ENCODE measurements at regions not wholly inside any gene's neighbourhood (a gene's known extent, or its start where the extent isn't known, plus 50 kb on each side); places are given as distances from the start of the nearest gene placed in this dataset.

DNA sequence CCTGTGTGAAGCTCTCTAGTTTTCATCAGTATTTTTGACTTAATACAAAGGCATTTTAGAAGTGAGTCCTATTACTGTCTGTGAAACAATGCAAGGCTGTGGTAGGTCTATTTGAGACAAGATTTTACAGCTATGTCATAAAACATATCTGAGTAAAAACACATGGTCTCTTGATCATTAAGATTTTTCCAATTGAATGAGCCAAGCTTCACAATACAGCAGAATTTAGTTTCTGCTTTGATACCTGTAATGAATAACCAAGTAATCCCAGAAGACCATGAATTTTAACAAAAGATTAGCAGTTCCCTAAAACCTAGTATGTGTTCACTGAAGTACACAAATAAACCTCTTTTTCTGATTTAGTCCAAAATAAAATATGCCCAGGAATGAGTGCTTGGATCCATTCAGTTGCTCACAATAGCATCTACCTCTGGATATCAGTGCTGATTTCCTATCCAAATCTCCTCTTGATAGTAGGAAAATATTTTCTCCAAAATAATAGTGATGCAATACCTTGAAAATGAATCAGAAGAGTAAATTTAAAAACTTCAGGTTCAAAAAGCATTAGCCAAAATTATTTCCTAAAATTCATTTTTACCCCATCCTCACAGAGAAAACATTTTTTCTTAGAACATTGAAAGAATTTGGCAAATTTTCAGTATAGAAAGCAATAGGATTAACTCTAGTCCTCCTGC, 533.5 kb upstream of the SGCG start:
- H4K20me1 ChIP-seq (ENCODE audit: insufficient read depth), result no peaks in the 10 kb centered on the region
- H3K4me1 ChIP-seq (ENCODE audit: control insufficient read depth in 1 of 2, insufficient read depth in 2 of 2, low read depth in 1 of 2, low read length in 1 of 2), result no peaks in the 10 kb centered on the region
- H3K9me3 ChIP-seq, result no peaks in the 10 kb centered on the region
- no peaks in the 10 kb centered on the region for H3K36me3 ChIP-seq (replicated peaks in 1 of 2; ENCODE audit: control insufficient read depth in 1 of 2, insufficient read depth in 2 of 2, low read length in 1 of 2)
- CTCF ChIA-PET, result no interaction called here
- no peaks in the 10 kb centered on the region for H3K79me2 ChIP-seq (ENCODE audit: insufficient read depth)
- H3K9ac ChIP-seq, result no peak overlapping the region
- H3F3A ChIP-seq (replicated peaks; ENCODE audit: insufficient read depth), result no peaks in the 10 kb centered on the region
- DNase-seq, result no peak
- H3K9me2 ChIP-seq, result no peaks in the 10 kb centered on the region
- H3K27me3 ChIP-seq (ENCODE audit: insufficient read depth), result no peaks in the 10 kb centered on the region
- H3K4me2 ChIP-seq, result no peak overlapping the region
- no peak overlapping the region for H3K27ac ChIP-seq (ENCODE audit: low read depth in 2 of 2, low read length in 1 of 2)
- H2AFZ ChIP-seq (ENCODE audit: low read depth), result no peak overlapping the region
- TF ChIP-seq, protein P1, sequence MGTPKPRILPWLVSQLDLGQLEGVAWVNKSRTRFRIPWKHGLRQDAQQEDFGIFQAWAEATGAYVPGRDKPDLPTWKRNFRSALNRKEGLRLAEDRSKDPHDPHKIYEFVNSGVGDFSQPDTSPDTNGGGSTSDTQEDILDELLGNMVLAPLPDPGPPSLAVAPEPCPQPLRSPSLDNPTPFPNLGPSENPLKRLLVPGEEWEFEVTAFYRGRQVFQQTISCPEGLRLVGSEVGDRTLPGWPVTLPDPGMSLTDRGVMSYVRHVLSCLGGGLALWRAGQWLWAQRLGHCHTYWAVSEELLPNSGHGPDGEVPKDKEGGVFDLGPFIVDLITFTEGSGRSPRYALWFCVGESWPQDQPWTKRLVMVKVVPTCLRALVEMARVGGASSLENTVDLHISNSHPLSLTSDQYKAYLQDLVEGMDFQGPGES (IDR thresholded peaks at IDR 0.05; ENCODE audit: low read depth, low read length), result no peak
- TF ChIP-seq EP300 (IDR thresholded peaks at IDR 0.05; ENCODE audit: borderline replicate concordance in 1 of 2, low read depth in 1 of 2, low read length in 1 of 2), result no peak
- no peak for TF ChIP-seq TCF12 (IDR thresholded peaks at IDR 0.05)
- no peak for TF ChIP-seq RFX5 (IDR thresholded peaks at IDR 0.05; ENCODE audit: low read length)
- TF ChIP-seq, protein P2, sequence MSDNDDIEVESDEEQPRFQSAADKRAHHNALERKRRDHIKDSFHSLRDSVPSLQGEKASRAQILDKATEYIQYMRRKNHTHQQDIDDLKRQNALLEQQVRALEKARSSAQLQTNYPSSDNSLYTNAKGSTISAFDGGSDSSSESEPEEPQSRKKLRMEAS (IDR thresholded peaks at IDR 0.05; ENCODE audit: low read depth), result no peak
- no peak for TF ChIP-seq CHD2 (IDR thresholded peaks at IDR 0.05; ENCODE audit: low read length, partially characterized antibody)
- TF ChIP-seq, protein P3, sequence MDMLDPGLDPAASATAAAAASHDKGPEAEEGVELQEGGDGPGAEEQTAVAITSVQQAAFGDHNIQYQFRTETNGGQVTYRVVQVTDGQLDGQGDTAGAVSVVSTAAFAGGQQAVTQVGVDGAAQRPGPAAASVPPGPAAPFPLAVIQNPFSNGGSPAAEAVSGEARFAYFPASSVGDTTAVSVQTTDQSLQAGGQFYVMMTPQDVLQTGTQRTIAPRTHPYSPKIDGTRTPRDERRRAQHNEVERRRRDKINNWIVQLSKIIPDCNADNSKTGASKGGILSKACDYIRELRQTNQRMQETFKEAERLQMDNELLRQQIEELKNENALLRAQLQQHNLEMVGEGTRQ (IDR thresholded peaks at IDR 0.05; ENCODE audit: borderline replicate concordance, low read depth, low read length), result no peak
- TF ChIP-seq RAD21 (IDR thresholded peaks at IDR 0.05; ENCODE audit: low read length), result no peak
- TF ChIP-seq RCOR1 (IDR thresholded peaks at IDR 0.05; ENCODE audit: low read length), result no peak
- no peak for TF ChIP-seq YY1 (IDR thresholded peaks at IDR 0.05; ENCODE audit: low read depth)
- TF ChIP-seq FOXM1 (IDR thresholded peaks at IDR 0.05; ENCODE audit: low read depth), result no peak
- H3K4me3 ChIP-seq (ENCODE audit: low read depth in 2 of 2, low read length in 1 of 2), result no peak overlapping the region
- POLR2A ChIA-PET, result no interaction called here

DNA sequence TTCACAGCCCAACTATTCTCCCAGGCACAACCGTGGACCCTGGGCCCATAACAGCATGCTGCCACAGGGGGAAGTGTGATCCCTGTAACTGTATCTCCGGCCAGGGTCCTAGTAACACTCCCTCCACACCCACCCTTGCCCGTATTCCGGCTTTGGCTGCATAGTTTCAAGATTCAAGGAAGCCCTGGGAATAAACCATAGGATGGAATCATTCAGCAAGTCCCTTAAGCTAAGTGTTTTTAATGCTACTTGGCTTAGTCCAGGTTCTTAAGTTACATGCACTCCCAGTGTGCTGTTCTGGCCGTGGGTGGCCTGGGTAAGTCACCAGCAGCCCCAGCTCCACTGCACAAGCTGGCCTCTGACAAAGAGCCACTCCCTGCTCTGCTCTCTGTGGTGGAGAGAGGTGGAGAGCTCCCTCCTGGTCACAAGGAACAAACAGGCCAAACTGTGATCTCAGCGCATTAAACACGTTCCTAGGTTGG, 532.4 kb upstream of the SGCG start:
- Histone ChIP-seq H3K9me3 (no peaks in the 10 kb centered on the region), H3F3A (replicated peaks; ENCODE audit: insufficient read depth) (no peaks in the 10 kb centered on the region), H4K20me1 (ENCODE audit: insufficient read depth) (no peaks in the 10 kb centered on the region), H3K4me2 (no peak overlapping the region), H3K4me3 (ENCODE audit: low read depth in 2 of 2, low read length in 1 of 2) (no peak overlapping the region), H3K36me3 (replicated peaks in 1 of 2; ENCODE audit: control insufficient read depth in 1 of 2, insufficient read depth in 2 of 2, low read length in 1 of 2) (no peaks in the 10 kb centered on the region), H3K4me1 (ENCODE audit: control insufficient read depth in 1 of 2, insufficient read depth in 2 of 2, low read depth in 1 of 2, low read length in 1 of 2) (no peaks in the 10 kb centered on the region), H2AFZ (ENCODE audit: low read depth) (no peak overlapping the region), H3K79me2 (ENCODE audit: insufficient read depth) (no peaks in the 10 kb centered on the region), H3K27ac (ENCODE audit: low read depth in 2 of 2, low read length in 1 of 2) (no peak overlapping the region), H3K27me3 (ENCODE audit: insufficient read depth) (no peaks in the 10 kb centered on the region), H3K9ac (no peak overlapping the region), H3K9me2 (no peaks in the 10 kb centered on the region)
- 9% methylated on average over 7 of the region's 7 CpGs for WGBS (ENCODE audit: low lambda C conversion rate)
- DNase-seq, result no peak
- CTCF ChIA-PET, result no interaction called here
- POLR2A ChIA-PET, result no interaction called here
- TF ChIP-seq TEAD4 (IDR thresholded peaks at IDR 0.05; ENCODE audit: borderline replicate concordance, insufficient read depth) (no peak), EZH2phosphoT487 (IDR thresholded peaks at IDR 0.05; ENCODE audit: borderline replicate concordance, low read depth) (no peak), FOXJ3 (CRISPR knock-in tag; IDR thresholded peaks at IDR 0.05) (no peak), GABPA (IDR thresholded peaks at IDR 0.05; ENCODE audit: low read depth) (no peak), NFIC (IDR thresholded peaks at IDR 0.05; ENCODE audit: borderline replicate concordance) (no peak), TAF1 (IDR thresholded peaks at IDR 0.05; ENCODE audit: borderline replicate concordance, low read depth, low read length) (no peak), RCOR1 (IDR thresholded peaks at IDR 0.05; ENCODE audit: low read length) (no peak)
- TF ChIP-seq, protein P3 (IDR thresholded peaks at IDR 0.05; ENCODE audit: borderline replicate concordance, low read depth, low read length), result no peak
- TF ChIP-seq, protein P4, sequence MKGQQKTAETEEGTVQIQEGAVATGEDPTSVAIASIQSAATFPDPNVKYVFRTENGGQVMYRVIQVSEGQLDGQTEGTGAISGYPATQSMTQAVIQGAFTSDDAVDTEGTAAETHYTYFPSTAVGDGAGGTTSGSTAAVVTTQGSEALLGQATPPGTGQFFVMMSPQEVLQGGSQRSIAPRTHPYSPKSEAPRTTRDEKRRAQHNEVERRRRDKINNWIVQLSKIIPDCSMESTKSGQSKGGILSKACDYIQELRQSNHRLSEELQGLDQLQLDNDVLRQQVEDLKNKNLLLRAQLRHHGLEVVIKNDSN (IDR thresholded peaks at IDR 0.05; ENCODE audit: borderline replicate concordance, low read depth), result no peak
- TF ChIP-seq, protein P5, sequence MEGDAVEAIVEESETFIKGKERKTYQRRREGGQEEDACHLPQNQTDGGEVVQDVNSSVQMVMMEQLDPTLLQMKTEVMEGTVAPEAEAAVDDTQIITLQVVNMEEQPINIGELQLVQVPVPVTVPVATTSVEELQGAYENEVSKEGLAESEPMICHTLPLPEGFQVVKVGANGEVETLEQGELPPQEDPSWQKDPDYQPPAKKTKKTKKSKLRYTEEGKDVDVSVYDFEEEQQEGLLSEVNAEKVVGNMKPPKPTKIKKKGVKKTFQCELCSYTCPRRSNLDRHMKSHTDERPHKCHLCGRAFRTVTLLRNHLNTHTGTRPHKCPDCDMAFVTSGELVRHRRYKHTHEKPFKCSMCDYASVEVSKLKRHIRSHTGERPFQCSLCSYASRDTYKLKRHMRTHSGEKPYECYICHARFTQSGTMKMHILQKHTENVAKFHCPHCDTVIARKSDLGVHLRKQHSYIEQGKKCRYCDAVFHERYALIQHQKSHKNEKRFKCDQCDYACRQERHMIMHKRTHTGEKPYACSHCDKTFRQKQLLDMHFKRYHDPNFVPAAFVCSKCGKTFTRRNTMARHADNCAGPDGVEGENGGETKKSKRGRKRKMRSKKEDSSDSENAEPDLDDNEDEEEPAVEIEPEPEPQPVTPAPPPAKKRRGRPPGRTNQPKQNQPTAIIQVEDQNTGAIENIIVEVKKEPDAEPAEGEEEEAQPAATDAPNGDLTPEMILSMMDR (IDR thresholded peaks at IDR 0.05), result no peak
- TF ChIP-seq, protein P6, sequence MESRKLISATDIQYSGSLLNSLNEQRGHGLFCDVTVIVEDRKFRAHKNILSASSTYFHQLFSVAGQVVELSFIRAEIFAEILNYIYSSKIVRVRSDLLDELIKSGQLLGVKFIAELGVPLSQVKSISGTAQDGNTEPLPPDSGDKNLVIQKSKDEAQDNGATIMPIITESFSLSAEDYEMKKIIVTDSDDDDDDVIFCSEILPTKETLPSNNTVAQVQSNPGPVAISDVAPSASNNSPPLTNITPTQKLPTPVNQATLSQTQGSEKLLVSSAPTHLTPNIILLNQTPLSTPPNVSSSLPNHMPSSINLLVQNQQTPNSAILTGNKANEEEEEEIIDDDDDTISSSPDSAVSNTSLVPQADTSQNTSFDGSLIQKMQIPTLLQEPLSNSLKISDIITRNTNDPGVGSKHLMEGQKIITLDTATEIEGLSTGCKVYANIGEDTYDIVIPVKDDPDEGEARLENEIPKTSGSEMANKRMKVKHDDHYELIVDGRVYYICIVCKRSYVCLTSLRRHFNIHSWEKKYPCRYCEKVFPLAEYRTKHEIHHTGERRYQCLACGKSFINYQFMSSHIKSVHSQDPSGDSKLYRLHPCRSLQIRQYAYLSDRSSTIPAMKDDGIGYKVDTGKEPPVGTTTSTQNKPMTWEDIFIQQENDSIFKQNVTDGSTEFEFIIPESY (IDR thresholded peaks at IDR 0.05; ENCODE audit: borderline replicate concordance, low read depth), result no peak

Data from SK-N-SH (cell line).